WTC11 (cell line): ENCODE measurements at regions not wholly inside any gene's neighbourhood (a gene's known extent, or its start where the extent isn't known, plus 50 kb on each side); places are given as distances from the start of the nearest gene placed in this dataset.
A peak's percentile ranks its signal among the peaks of the same experiment; 100 is the strongest.

Source experiments
- ATAC-seq: fragments of 200-7000 bp; cut with Tn5 transposase; 2 replicates; pipeline ENCODE4 v1.10.0; 2021; ENCODE audit warnings: mild to moderate bottlenecking, moderate library complexity
- CTCF ChIA-PET: fragments of 300-600 bp; sonication (Branson Sonifier 250); formaldehyde crosslinking; loops from one replicate; lab custom pipeline; 2021; ENCODE audit warnings: antibody characterized with exemption; lab: Charles Lee
- POLR2A ChIA-PET: fragments of 350-600 bp; sonication (Branson Sonifier 250); formaldehyde crosslinking; loops from one replicate; lab custom pipeline; 2021; ENCODE audit warnings: antibody characterized with exemption; lab: Charles Lee
- DNase-seq: peaks from one replicate; pipeline ENCODE4 v3.0.0; 2021; ENCODE audit warnings: low spot score
- H3K27ac Mint-ChIP-seq: 2 replicates; pipeline ENCODE4 v1.8.0; 2021; ENCODE audit warnings: mixed read lengths
- H3K27me3 Mint-ChIP-seq: 2 replicates; pipeline ENCODE4 v1.8.0; 2021; ENCODE audit warnings: low read depth, mild to moderate bottlenecking, moderate library complexity, mixed read lengths
- H3K36me3 Mint-ChIP-seq: 2 replicates; pipeline ENCODE4 v1.8.0; 2021; ENCODE audit warnings: mixed read lengths
- H3K4me1 Mint-ChIP-seq: 2 replicates; pipeline ENCODE4 v1.8.0; 2022; ENCODE audit warnings: mixed read lengths
- H3K4me3 Mint-ChIP-seq: 2 replicates; pipeline ENCODE4 v1.8.0; 2021; ENCODE audit warnings: mild to moderate bottlenecking, moderate library complexity, mixed read lengths
- H3K9me3 Mint-ChIP-seq: 2 replicates; pipeline ENCODE4 v1.8.0; 2021; ENCODE audit warnings: mixed read lengths
- FOXK1 ChIP-seq: sonication (generic); formaldehyde crosslinking; IDR thresholded peaks from 2 replicates; pipeline ENCODE4 v1.8.0; 2022; ENCODE audit warnings: mild to moderate bottlenecking, moderate library complexity, missing genetic modification reagents
- HMGA2 ChIP-seq: fragments of 250-450 bp; sonication (Bioruptor Pico); IDR thresholded peaks from 2 replicates; pipeline ENCODE4 v1.4.0; 2021; ENCODE audit warnings: mild to moderate bottlenecking, moderate library complexity
- IRF2 ChIP-seq: sonication (generic); formaldehyde crosslinking; IDR thresholded peaks from 2 replicates; pipeline ENCODE4 v1.8.0; 2022; ENCODE audit warnings: low read depth, missing genetic modification reagents, borderline replicate concordance
- MLX ChIP-seq: sonication (generic); formaldehyde crosslinking; IDR thresholded peaks from 2 replicates; pipeline ENCODE4 v1.8.1; 2023; ENCODE audit warnings: mild to moderate bottlenecking, missing genetic modification reagents, moderate library complexity
- MXD4 ChIP-seq: fragments of 250-450 bp; sonication (Bioruptor Pico); IDR thresholded peaks from 2 replicates; pipeline ENCODE4 v1.8.0; 2021; ENCODE audit warnings: mild to moderate bottlenecking, moderate library complexity, borderline replicate concordance
- MYBL2 ChIP-seq: sonication (generic); formaldehyde crosslinking; IDR thresholded peaks from 2 replicates; pipeline ENCODE4 v1.8.1; 2023; ENCODE audit warnings: mild to moderate bottlenecking, moderate library complexity, missing genetic modification reagents
- NFATC4 ChIP-seq: fragments of 250-450 bp; sonication (Bioruptor Pico); IDR thresholded peaks from 2 replicates; pipeline ENCODE4 v1.9.0; 2021; ENCODE audit warnings: mild to moderate bottlenecking
- RELA ChIP-seq: sonication (generic); formaldehyde crosslinking; IDR thresholded peaks from 2 replicates; pipeline ENCODE4 v1.8.1; 2022; ENCODE audit warnings: missing genetic modification reagents, mild to moderate bottlenecking, borderline replicate concordance
- SMAD3 ChIP-seq: sonication (generic); formaldehyde crosslinking; IDR thresholded peaks from 2 replicates; pipeline ENCODE4 v1.8.0; 2022; ENCODE audit warnings: missing genetic modification reagents, mild to moderate bottlenecking, borderline replicate concordance
- SMAD4 ChIP-seq: sonication (generic); formaldehyde crosslinking; IDR thresholded peaks from 2 replicates; pipeline ENCODE4 v1.8.0; 2022; ENCODE audit warnings: mild to moderate bottlenecking, missing genetic modification reagents
- SOX15 ChIP-seq: fragments of 250-450 bp; sonication (Bioruptor Pico); IDR thresholded peaks from 2 replicates; pipeline ENCODE4 v1.9.0; 2021; ENCODE audit warnings: mild to moderate bottlenecking
- SP1 ChIP-seq: sonication (generic); formaldehyde crosslinking; conservative IDR thresholded peaks from 2 replicates; pipeline ENCODE4 v1.8.1; 2022; ENCODE audit warnings: missing genetic modification reagents
- TEAD1 ChIP-seq: sonication (generic); formaldehyde crosslinking; IDR thresholded peaks from 2 replicates; pipeline ENCODE4 v1.8.0; 2022; ENCODE audit warnings: mild to moderate bottlenecking, missing genetic modification reagents
- ZNF138 ChIP-seq: sonication (generic); formaldehyde crosslinking; conservative IDR thresholded peaks from 2 replicates; pipeline ENCODE4 v1.8.1; 2022; ENCODE audit warnings: mild to moderate bottlenecking, moderate library complexity, missing genetic modification reagents
- ZNF281 ChIP-seq: sonication (generic); formaldehyde crosslinking; IDR thresholded peaks from 2 replicates; pipeline ENCODE4 v1.8.0; 2023; ENCODE audit warnings: mild to moderate bottlenecking, missing genetic modification reagents
- ZNF512 ChIP-seq: sonication (generic); formaldehyde crosslinking; IDR thresholded peaks from 2 replicates; pipeline ENCODE4 v1.8.1; 2022; ENCODE audit warnings: missing genetic modification reagents, borderline replicate concordance
- TF ChIP-seq, protein P1 (sequence below): sonication (generic); formaldehyde crosslinking; IDR thresholded peaks from 2 replicates; pipeline ENCODE4 v1.8.0; 2023; ENCODE audit warnings: missing genetic modification reagents
- TF ChIP-seq, protein P2 (sequence below): sonication (generic); formaldehyde crosslinking; conservative IDR thresholded peaks from 2 replicates; pipeline ENCODE4 v1.8.1; 2022; ENCODE audit warnings: mild to moderate bottlenecking, missing genetic modification reagents
- TF ChIP-seq, protein P3 (sequence below): fragments of 250-450 bp; sonication (Bioruptor Pico); IDR thresholded peaks from 2 replicates; pipeline ENCODE4 v1.9.0; 2021; ENCODE audit warnings: moderate library complexity, mild to moderate bottlenecking, inconsistent platforms, borderline replicate concordance
- TF ChIP-seq, protein P4 (sequence below): fragments of 250-450 bp; sonication (Bioruptor Pico); conservative IDR thresholded peaks from 2 replicates; pipeline ENCODE4 v1.9.0; 2021; ENCODE audit warnings: mild to moderate bottlenecking
- TF ChIP-seq, protein P5 (sequence below): sonication (generic); formaldehyde crosslinking; IDR thresholded peaks from 2 replicates; pipeline ENCODE4 v1.8.0; 2022; ENCODE audit warnings: mild to moderate bottlenecking, missing genetic modification reagents

DNA sequence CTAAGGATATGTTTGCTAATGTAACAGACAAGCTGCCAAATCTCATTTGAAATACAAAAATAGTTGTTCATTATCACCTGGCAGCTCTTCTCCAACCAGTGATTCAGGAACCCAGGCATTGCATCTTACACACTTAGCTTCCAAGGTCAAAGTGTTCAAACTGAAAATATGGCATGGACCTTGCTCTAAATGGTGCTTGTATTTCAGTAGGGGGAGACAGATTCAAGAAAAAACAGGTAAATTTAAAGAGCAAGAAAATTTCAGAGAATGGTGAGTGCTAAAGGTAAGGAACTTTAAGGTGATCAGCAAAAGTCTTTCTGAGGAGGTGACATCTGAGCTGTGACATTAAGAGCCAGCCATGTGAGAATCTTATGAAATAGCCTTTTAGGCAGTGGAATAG, 82.8 kb upstream of the E2F8 start:
- Mint-ChIP-seq H3K27me3 (no peaks in the 10 kb centered on the region; the same call in none of the 2 replicates), H3K27ac (no peak overlapping the region), H3K4me3 (no peak overlapping the region), H3K9me3 (0 out of 2 replicates have a peak, but pooled peaks cover 3% of the 10 kb centered on the region)
- POLR2A ChIA-PET = no interaction called here
- CTCF ChIA-PET = interaction anchor here (1.0 to 1.3 kb wide), 2 partner anchors 47 to 230 kb away, joined by 3 read pairs; no protein-coding TSS in a partner anchor
- no peak for TF ChIP-seq SMAD3 (CRISPR knock-in tag)
- TF ChIP-seq, all 79 proteins: peak for 0
- no peak for ATAC-seq
- no peaks in the 10 kb centered on the region for H3K4me1 Mint-ChIP-seq
- DNase-seq = no peak
- no peaks in the 10 kb centered on the region for H3K36me3 Mint-ChIP-seq

GRCh38 chr11:19321351-19321750, 80.6 kb upstream of the E2F8 start:
- Mint-ChIP-seq H3K4me1 (no peaks in the 10 kb centered on the region), H3K27me3 (no peaks in the 10 kb centered on the region; the same call in none of the 2 replicates), H3K4me3 (no peak overlapping the region), H3K36me3 (no peaks in the 10 kb centered on the region), H3K9me3 (0 out of 2 replicates have a peak, but pooled peaks cover 3% of the 10 kb centered on the region), H3K27ac (no peak overlapping the region)
- TF ChIP-seq, protein P1, sequence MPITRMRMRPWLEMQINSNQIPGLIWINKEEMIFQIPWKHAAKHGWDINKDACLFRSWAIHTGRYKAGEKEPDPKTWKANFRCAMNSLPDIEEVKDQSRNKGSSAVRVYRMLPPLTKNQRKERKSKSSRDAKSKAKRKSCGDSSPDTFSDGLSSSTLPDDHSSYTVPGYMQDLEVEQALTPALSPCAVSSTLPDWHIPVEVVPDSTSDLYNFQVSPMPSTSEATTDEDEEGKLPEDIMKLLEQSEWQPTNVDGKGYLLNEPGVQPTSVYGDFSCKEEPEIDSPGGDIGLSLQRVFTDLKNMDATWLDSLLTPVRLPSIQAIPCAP (CRISPR knock-in tag) = no peak
- no peak for TF ChIP-seq ZNF138 (CRISPR knock-in tag)
- no peak for TF ChIP-seq ZNF281 (CRISPR knock-in tag)
- TF ChIP-seq, protein P2, sequence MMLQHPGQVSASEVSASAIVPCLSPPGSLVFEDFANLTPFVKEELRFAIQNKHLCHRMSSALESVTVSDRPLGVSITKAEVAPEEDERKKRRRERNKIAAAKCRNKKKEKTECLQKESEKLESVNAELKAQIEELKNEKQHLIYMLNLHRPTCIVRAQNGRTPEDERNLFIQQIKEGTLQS (CRISPR knock-in tag) = no peak
- TF ChIP-seq SOX15 (CRISPR knock-in tag) = no peak
- DNase-seq (no peak), ATAC-seq (peak; percentile 66)
- CTCF ChIA-PET = no interaction called here
- POLR2A ChIA-PET = interaction anchor here (0.6 kb wide), 1 partner anchor 285 kb away, joined by 4 read pairs; no protein-coding TSS in a partner anchor

DNA sequence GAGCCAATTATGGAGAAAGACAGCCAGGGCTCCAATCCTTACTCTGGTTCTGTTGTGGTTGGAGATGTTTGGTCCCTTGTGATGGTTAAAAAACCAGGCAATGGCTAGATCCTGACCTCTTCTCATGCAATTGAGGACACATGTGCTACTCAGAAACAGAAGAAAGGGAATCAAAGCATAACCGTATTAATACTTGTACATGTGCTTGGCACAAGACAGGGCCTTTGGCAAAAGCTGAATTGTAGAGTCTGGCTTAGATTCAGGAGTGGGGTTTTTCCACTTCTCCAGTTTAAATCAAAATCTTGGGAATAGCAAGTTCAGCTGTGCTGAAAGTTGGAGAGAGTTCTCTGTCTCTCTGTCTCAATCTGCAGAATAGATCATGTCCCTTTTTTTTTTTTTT, 80.1 kb upstream of the E2F8 start:
- H3K36me3 Mint-ChIP-seq = no peaks in the 10 kb centered on the region
- H3K4me3 Mint-ChIP-seq = no peak overlapping the region
- no peak overlapping the region for H3K27ac Mint-ChIP-seq
- no peaks in the 10 kb centered on the region; the same call in none of the 2 replicates for H3K27me3 Mint-ChIP-seq
- POLR2A ChIA-PET = interaction anchor here (0.6 kb wide), 1 partner anchor 284 kb away, joined by 4 read pairs; no protein-coding TSS in a partner anchor
- no peaks in the 10 kb centered on the region for H3K4me1 Mint-ChIP-seq
- H3K9me3 Mint-ChIP-seq = 0 out of 2 replicates have a peak, but pooled peaks cover 3% of the 10 kb centered on the region
- CTCF ChIA-PET = no interaction called here
- DNase-seq (no peak), ATAC-seq (no peak)
- TF ChIP-seq RELA (no peak), SMAD4 (CRISPR knock-in tag) (no peak), TEAD1 (no peak), MLX (CRISPR knock-in tag) (no peak), IRF2 (CRISPR knock-in tag) (no peak), ZNF512 (CRISPR knock-in tag) (no peak), MXD4 (CRISPR knock-in tag) (no peak), NFATC4 (no peak), SMAD3 (CRISPR knock-in tag) (no peak), SP1 (CRISPR knock-in tag) (no peak), MYBL2 (CRISPR knock-in tag) (no peak), FOXK1 (CRISPR knock-in tag) (no peak), HMGA2 (CRISPR knock-in tag) (no peak)
- TF ChIP-seq, protein P3, sequence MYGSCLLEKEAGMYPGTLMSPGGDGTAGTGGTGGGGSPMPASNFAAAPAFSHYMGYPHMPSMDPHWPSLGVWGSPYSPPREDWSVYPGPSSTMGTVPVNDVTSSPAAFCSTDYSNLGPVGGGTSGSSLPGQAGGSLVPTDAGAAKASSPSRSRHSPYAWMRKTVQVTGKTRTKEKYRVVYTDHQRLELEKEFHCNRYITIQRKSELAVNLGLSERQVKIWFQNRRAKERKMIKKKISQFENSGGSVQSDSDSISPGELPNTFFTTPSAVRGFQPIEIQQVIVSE (CRISPR knock-in tag) = no peak
- TF ChIP-seq, protein P4, sequence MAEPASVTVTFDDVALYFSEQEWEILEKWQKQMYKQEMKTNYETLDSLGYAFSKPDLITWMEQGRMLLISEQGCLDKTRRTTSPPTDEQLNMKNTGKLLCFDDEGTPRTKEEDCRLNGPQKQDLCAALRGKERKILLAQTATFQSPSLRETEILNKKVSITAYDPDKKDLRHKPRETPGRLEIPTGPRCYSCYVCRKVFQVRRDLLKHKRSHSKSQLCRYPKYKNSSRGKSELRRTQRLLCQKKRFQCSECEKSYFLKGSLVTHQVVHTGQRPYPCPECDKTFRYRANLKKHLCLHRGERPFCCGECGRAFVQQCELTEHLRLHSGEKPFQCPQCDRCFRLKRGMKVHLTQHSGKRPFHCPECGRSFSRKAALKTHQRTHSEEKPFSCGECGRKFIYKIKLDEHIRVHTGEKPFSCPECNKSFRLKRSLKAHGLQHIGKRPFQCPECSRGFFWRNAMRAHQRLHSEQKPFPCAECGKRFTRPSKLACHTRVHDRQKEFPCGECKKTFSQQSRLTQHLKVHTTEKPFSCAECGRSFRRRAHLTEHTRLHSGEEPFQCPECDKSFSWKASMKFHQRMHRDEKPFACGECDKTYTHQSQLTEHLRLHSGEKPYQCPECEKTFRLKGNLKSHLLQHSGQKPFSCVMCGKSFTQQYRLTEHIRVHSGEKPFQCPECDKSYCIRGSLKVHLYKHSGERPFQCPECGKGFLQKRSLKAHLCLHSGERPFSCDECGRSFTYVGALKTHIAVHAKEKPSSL (CRISPR knock-in tag) = no peak
- TF ChIP-seq, protein P5, sequence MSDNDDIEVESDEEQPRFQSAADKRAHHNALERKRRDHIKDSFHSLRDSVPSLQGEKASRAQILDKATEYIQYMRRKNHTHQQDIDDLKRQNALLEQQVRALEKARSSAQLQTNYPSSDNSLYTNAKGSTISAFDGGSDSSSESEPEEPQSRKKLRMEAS = no peak
